Stimulated activated CD8-positive, alpha-beta memory T cell treated with anti-CD3 and anti-CD28 coated beads, Interleukin-4, amount 100 ng/mL, for 48 hours (primary cell): ENCODE measurements at regions not wholly inside any gene's neighbourhood (a gene's known extent, or its start where the extent isn't known, plus 50 kb on each side); places are given as distances from the start of the nearest gene placed in this dataset.

Source experiments
- DNase-seq: peaks from one replicate; pipeline ENCODE4 v3.0.0-alpha.2; 2020

DNA sequence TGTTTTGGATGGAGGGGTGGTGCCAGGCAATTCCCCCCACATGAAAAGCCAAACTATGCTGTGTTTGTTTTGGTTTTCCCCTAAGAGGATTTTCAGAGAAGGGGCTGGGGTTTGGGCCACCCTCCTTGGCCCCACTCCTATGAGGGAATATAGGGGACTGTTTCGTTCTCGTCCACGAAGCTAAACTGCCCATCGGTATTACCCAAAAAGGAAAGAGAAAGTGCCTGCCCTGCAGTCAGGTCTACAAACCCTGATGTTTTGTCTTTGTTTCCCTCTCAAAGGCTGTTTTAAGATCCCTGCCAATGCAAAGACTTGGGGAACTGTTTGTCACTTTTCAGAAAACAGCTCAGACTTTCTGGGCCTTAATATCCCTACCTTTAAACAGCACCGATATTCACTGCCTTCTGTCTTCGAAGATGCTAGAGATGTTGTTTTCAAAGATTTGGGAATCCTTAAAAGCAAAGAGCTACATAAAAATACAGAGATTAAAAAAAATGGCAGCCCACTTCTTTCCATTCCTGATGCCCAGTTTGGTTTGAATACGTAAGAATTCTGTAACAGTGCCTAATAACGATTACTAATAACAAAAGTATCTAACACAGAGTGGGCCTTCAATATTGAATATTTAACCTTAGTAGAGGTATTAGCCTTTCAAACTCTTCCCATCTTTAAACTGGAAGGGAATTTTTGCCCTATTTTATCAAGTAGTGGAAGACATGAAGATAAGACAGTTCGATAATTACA lies 518.4 kb downstream of the MED13L start:
- no peak for DNase-seq

GRCh38 chr12:115758183-115758582 lies 519.3 kb downstream of the MED13L start:
- DNase-seq = no peak

DNA sequence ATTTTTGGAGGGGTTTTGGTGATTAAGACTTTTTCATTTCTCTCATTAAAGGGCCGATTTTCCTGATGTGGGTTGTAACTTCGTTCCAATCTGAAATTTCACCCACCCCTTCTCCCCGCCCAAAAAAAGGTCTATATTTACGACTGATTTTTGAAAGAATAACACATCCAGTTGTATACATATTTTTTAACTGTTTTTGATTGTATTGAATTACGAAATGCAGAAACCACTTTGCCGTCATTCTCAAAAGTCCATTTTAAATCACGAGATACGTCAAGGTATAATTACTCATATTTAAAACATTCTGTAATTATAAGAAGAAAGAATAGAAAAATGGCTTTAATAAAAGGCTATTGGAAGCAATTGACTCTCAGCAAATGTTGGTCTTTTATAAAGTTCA lies 520.7 kb downstream of the MED13L start:
- no peak for DNase-seq

- no peak for DNase-seq
Observed at GRCh38 chr12:115756271-115756670, 521.2 kb downstream of the MED13L start.

- no peak for DNase-seq
Observed at GRCh38 chr12:115755725-115756085, 521.8 kb downstream of the MED13L start.

- no peak for DNase-seq
Observed at GRCh38 chr12:115755061-115755724, 522.3 kb downstream of the MED13L start.

DNA sequence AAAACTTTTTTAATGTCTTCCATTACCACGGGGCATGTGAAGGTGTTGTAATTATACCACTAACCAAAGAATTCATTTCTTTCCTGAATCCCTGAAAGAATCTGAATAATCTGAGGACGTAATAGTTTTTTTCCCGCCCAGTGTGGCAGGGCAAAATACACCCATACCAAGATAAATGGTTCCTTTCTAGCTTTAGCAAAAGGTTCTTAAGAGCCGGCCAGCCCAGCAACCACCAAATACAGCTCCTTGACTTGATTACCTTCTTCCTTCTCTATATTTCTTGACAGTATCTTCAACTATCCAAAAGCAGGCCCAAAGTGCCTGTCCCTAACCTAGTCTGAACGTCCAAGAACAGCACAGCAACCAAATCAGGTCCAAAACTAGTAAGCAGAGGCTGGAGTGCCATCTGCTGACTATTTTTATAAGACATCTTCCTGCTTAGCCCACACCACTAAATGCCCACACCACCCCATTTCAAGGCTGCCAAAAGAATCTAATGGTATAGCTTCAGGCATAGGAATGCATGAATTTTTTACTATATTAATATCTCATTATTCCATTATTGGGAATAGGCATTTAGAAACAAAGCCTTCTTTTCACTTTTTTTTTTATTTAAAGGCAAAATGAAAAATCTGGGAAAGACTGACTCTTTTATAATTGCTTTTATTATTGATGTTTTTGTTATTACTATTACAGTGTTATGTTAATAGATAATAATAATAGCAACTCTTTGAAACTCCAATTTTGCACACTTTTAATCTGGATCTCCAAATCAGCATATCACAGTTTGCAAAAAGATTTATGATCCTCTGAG lies 524.4 kb downstream of the MED13L start:
- DNase-seq = no peak

- DNase-seq = no peak
Observed at GRCh38 chr12:115752156-115752555, 525.3 kb downstream of the MED13L start.

DNA sequence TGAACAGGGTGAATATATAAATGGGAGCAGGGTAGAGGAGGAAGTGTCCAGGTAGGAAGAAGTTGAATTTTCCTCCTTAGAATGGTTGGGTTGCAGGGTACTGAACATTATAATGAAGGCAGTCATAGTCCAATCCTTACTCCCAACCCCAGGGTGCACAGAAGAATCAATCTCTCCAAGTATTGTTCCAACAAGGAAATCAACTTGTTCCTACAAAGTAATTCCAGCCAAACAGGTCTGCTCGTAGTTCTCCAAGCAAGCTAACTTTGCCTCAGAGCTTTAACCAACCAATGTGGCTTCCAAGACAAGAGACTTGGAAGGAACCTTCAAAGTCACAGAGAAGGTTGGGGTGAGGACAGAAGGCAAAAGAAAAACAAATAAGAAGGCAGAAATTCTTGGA lies 527.2 kb downstream of the MED13L start:
- DNase-seq = no peak

DNA sequence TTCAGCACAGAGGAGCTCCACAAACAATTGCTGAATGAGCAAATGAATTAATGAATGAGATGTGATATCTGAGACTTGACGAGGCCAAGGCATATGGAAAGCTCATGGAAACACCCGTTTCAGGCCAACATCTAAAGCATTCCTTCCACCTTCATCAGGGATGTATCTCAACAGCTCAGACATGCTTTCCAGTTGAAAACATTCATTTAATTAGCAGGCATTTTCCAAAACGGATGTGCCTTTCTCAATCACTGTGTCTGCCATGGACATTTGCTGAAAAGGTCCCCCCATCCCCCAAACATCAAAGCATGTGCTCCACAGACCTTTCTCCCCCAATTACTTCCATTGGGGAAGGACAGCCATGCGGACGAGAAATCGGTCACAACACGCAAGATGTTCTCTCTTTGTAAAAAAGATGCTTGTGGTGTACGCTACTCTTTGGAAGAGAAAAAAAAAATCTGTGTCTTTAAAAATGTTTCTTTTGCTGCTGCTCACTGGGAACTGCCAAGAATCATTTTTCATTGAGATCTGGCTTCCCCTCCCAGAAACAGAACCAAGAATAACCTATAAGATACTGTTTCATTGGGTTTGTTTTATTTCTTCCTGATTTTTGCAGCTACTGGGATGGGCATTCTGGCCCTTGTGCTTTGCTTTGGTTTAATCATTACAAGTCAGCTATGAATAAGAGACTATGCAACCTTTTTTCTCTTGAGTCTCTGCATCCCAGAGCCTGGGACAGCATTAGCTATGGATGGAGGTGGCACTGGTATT lies 528.2 kb downstream of the MED13L start:
- no peak for DNase-seq

GRCh38 chr12:115740586-115741155 lies 536.8 kb downstream of the MED13L start:
- DNase-seq = no peak

DNA sequence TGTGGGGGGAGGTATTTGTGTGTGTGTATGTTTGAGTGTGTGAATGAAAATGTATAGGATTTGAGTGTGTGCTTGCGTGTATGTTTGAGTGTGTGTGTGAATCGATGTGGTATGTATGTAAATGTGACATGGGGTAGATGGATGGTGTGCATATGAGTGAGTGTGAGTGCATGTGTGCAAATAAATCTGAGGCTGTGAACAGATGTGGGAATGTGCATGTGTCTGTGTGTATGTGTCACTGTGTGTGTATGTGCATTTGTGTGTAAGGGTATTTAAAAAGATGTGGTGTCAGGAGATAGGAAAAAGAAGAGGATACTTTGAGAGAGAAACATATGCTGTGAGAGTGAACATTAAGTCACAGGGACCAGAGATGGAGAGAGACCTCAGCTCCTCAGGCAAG lies 539.6 kb downstream of the MED13L start:
- no peak for DNase-seq

DNA sequence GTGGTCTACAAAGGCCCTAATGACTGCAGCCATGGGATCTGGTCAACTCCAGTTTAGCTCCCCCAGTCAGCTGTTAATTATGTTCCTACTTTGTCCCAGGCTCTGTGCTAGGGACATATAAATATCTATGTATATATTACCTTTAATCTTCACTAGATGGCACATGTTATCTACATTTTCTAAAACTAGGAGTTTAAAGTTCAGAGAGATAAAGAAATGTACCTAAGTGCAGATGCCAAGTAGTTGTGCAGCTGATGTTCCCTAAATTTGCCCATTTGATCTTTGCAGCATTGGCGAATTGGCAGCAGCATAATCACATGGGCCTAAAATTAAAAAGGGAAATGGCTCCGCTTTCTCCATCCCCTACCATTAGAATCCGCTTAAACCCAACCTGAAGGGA lies 541.1 kb downstream of the MED13L start:
- no peak for DNase-seq

GRCh38 chr12:115730975-115731541 lies 546.4 kb downstream of the MED13L start:
- DNase-seq = no peak

GRCh38 chr12:115726691-115727090 lies 550.8 kb downstream of the MED13L start:
- no peak for DNase-seq

DNA sequence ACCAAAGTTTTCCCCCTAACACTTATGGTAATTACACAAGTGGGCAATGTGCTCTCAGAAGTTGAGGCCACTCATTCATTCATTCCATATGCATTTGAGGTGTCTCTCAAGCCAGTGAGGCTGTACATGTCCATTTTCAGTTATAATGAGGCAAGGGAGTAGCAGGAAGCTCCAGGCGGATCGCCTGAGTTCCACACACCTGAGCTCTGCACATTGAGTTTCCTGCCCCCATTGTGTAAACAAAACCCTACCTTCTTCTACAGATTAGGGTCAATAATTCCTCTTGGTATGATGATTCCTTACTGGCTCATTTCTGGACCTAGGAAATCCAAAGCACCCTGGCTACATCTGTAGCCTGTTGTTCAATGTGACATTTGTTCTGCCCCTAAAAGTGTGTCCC lies 555.3 kb downstream of the MED13L start:
- DNase-seq = no peak

DNA sequence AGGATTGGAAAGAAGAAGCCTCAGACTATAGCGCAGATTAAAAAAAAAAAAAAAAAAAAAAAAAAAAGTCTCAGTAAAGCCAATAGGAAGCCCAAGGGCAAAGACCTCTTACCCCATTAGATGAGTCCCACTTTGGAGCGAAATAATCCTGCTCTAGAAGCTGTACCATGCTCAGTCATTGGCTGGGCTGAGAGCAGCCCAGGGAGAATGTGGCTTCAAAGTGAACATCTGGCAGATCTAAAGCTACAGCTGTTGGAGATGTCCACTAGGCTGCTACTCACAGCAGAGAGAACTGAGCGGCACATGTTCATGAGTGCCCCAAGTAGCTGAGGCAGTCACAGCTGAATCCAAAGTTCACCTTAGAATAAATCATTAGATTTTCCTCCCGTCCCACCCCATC lies 560.9 kb downstream of the MED13L start:
- no peak for DNase-seq

DNA sequence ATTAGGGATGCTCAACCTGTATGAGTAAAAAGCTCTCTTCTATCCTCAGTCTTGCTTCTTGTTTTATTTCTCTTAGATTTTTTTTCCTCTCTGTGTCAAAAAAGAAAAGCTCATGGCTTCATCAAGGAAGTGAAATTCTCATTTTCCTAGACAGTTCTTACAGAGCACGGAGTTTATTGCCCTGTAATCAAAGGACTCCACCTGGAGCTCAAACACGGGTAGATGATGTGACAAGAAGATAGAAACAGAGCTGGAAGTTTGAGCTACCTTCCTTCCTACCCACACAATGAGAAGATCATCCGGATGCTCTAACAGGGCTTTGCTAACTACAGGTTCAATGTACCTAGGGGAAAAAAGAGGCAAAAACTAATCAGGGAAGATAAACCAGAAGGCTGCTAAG lies 564.8 kb downstream of the MED13L start:
- no peak for DNase-seq

- no peak for DNase-seq
Observed at GRCh38 chr12:115710104-115710564, 567.4 kb downstream of the MED13L start.

DNA sequence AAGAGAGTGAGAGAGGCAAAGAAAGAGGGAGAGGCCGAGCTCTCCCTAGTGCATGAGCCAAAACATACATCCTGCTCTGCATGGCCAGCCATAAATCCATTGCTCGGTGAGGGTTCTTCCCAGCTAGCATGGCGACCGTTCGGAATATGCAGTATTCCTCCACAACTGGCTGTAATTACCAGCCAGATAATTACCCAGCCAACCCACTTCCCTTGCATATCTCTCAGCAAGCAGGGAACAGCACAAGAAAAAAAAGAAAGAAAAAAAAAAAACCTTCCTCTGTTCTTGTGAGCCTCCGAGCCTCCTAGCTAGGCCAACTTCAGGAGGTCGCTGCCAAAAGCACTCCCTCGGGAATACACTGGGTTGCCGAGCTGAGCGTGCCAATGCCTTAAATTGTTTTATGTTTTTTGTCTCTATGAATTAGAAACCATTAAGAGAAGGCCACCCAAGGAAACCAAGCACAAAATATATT lies 567.9 kb downstream of the MED13L start:
- no peak for DNase-seq

DNA sequence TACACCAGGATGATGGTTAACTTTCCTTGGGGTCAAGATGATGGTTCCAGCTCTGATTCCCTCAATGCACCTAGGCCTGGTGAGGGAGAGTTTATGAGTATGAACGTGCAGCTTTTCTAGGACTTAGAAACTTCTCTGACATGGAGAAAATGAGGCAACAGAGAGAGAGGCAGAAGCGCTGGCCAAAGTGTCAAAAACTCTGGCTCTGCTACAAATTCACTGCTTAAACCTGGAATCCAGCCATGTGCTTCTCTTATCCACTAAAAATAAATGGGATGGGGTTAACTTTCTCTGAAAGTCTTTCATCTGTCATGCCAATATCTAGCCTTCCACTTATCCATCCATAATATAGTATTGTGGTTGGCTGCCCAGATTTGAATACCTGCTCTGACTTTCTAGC lies 568.7 kb downstream of the MED13L start:
- DNase-seq = no peak

DNA sequence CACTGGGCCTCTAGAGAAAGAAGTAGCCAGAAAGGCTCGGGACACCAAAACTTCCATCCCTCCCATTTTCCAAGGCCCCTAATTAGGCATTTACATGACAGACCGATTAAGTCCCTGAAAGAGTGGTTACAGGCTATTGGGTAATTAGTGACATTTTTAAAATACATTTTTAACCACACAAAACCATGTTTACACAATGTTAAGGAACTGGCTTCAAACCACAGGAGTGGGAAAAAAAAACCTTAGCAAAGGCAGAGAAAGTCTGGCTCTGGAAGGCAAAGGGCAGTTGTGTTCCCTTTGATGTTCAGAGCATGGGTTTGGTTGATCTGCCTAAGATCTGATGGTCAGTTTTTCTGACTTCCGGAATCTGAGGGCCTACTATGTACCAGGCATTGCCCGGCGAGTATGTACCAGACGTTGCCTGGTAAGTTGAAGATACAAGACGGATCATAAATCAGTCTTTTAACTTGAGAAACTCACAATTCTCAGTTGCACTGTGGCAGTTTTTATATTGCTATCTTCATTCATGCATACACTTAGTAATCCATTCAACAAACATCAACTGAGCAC lies 576.5 kb downstream of the MED13L start:
- DNase-seq = no peak
